GM18505 (cell line): ENCODE measurements at regions not wholly inside any gene's neighbourhood (a gene's known extent, or its start where the extent isn't known, plus 50 kb on each side); places are given as distances from the start of the nearest gene placed in this dataset.

Experiments used
- ATAC-seq: cut with Tn5 transposase; IDR thresholded peaks from one replicate; pipeline ENCODE4 v1.9.1; 2021; ENCODE audit not compliant: unreplicated experiment
- POLR2A ChIP-seq: IDR thresholded peaks from 4 replicates; pipeline ENCODE4 v1.6.1; 2011; ENCODE audit warnings: borderline replicate concordance; ENCODE audit not compliant: insufficient read depth, insufficient read length; ENCODE audit errors: extremely low read depth

GRCh38 chr3:24033818-24034217, 88.7 kb downstream of the NR1D2 start:
- TF ChIP-seq POLR2A = no peak
- ATAC-seq = no peak

DNA sequence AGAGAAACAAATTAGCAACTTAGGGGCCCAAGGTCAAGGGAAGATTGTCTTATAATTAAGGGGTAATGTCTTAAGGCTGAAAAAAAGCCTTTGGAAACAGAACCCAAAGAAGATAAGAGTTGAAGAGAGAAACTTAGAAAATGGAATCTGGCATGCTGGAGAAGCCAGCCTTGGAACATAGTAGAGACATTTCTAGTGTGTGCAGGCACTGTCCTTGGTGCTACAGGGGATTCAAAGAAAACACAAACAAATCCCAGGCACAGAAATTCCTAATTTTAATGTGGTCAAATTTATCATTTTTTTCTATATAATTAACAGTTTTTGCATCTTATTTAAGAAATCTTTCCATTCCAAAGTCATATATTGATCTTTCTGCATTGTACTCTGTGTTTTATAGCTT, 89.4 kb downstream of the NR1D2 start:
- ATAC-seq = no peak
- no peak for TF ChIP-seq POLR2A

- no peak for ATAC-seq
- TF ChIP-seq POLR2A = no peak
Measured at GRCh38 chr3:24037971-24038370, 92.9 kb downstream of the NR1D2 start.

DNA sequence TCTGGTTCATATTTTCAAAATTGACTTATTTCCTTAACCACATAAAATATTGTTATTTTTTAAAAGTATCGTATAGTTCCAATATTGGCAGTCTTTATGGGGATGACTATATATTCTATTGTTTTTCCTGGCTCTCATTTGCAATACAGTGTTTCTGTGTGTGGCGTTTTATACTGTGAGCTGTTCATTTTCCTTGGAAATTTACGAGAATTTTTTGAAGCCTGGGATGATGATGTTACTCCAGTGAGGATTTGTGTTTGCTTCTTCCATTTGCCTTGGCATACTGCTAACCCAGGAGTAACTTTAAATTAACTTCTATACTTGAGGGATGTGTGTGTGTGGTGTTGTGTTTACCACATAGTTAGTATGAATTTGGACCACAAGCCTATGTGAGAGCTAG, 95.2 kb downstream of the NR1D2 start:
- ATAC-seq = no peak
- no peak for TF ChIP-seq POLR2A

- ATAC-seq = no peak
- no peak for TF ChIP-seq POLR2A
Measured at GRCh38 chr3:24042174-24043059, 97.3 kb downstream of the NR1D2 start.

- TF ChIP-seq POLR2A = no peak
- no peak for ATAC-seq
Measured at GRCh38 chr3:24043168-24043567, 98.1 kb downstream of the NR1D2 start.

GRCh38 chr3:24043985-24044384, 98.9 kb downstream of the NR1D2 start:
- TF ChIP-seq POLR2A = no peak

GRCh38 chr3:24046214-24046613, 101.1 kb downstream of the NR1D2 start:
- TF ChIP-seq POLR2A = no peak
- ATAC-seq = no peak

More at GRCh38 chr3:24043985-24044384, 98.9 kb downstream of the NR1D2 start:
- no peak for ATAC-seq

DNA sequence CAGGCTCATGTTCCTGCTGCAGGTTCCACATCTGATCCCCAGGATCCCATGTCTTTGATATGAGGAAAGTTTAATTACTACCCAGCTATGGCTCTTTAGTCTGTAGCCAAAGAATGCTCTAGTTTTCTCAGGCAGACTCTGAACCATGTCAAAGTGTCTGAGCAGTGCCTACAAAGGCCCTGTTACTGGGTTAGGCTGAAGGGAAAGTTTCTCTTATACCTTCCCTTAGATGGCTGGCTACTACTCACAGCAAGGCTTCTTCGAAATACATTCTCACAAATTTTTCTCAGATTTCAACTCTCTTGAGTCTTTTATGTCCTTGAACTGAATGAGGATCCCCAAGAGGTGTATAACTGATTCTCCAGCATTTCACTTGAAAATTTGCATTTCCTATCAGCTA, 102.4 kb downstream of the NR1D2 start:
- no peak for TF ChIP-seq POLR2A
- peak; percentile 25 for ATAC-seq

DNA sequence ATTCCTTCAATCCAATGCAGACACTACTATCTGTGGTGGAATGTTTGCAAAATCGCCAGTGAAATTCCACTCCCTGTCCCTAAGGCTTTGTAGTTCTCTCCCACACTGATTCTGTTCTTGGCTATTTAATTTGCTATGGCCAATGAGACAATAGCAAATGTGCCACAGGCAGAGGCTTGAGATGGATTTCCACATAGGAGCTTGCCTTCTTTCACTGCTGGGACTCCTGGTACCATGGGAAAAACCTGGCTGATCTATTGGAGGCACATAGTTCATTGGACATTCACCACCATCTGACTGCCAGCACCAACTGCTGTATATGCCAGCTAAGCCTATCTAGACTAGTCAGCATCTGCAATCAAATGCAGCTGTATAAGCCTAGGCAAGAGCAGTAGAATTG, 103.8 kb downstream of the NR1D2 start:
- TF ChIP-seq POLR2A = no peak
- ATAC-seq = no peak

DNA sequence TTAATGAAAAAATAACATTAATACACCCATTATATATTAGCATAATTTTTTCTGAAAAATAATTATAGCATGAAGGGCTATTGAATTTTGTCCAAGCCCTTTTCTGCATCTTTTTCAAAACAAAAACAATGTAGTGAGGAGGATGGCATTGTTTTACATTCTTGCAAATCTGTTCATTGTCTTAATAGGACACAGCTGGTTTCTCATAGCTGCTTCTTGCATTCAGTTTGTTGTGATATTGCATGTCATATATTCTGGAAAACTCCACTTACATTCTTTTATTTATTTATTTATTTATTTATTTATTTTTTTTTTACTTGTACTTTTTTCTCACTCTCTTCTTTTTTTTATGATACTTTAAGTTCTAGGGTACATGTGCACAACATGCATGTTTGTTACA, 107.4 kb downstream of the NR1D2 start:
- no peak for TF ChIP-seq POLR2A
- no peak for ATAC-seq

- TF ChIP-seq POLR2A = no peak
- no peak for ATAC-seq
Measured at GRCh38 chr3:24058940-24059705, 114.0 kb downstream of the NR1D2 start.

DNA sequence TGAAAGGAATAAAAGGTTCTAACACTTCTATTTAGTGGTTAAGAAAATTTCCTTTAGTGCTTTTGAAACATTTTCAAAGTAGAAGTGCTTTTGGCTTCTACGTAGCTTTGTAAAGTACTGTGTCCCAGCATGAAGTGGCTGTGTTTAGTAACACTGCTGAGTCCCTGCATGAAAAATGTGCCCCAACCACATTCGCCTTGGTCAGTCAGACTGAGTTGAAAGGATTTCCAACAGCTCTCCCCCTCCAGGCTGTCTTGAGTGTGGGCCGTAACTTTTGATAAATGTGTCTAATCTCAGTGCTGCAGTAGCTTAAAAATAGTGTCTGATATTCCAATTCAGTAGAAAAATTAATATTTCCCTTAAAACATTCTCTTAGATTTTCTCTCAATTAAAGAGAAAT, 115.0 kb downstream of the NR1D2 start:
- no peak for ATAC-seq

DNA sequence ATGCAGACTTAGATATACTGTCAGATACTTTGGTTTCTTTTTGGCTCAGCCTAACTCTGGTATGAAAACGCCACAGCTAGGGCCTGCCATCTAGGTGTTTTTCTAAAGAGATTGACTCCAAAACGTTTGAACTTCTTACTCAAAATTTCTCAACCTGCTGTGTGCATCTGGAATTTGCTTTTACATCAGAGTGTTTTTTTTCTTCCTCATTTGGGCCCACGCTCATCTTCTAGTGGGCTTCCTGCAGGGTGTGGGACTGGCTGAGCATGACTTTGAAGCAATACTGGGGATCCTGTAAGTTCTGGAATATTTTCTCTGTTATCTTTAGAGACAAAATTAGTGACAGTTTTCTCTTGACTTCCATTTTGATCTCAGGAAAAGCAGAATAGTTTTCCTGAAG, 117.8 kb downstream of the NR1D2 start:
- no peak for ATAC-seq
- no peak for TF ChIP-seq POLR2A

More for the DNA sequence above, 115.0 kb downstream of the NR1D2 start:
- no peak for TF ChIP-seq POLR2A
